AG04449 (cell line): ENCODE measurements at regions not wholly inside any gene's neighbourhood (a gene's known extent, or its start where the extent isn't known, plus 50 kb on each side); places are given as distances from the start of the nearest gene placed in this dataset.

ENCODE experiments used
- CTCF ChIA-PET: fragments of 350-600 bp; formaldehyde crosslinking; extraction: SDS; loops from one replicate; lab custom pipeline; 2021; ENCODE audit warnings: antibody characterized with exemption; lab: Yijun Ruan, JAX
- POLR2A ChIA-PET: fragments of 400-600, 350-600 bp; formaldehyde crosslinking; extraction: SDS; loops from one replicate; lab custom pipeline; 2020; ENCODE audit warnings: antibody characterized with exemption, inconsistent platforms; lab: Yijun Ruan, JAX
- DNase-seq: peaks from one replicate; pipeline ENCODE4 v3.0.0-alpha.2; 2010; ENCODE audit warnings: low read depth, low spot score
- H3K4me3 ChIP-seq: 2 replicates; pipeline ENCODE4 v1.5.1; 2011; ENCODE audit warnings: low read depth, mild to moderate bottlenecking, control low read depth, low read length
- TF ChIP-seq, protein P1 (sequence below): IDR thresholded peaks from one replicate; pipeline ENCODE4 v1.5.1; 2011; ENCODE audit warnings: mild to moderate bottlenecking, moderate library complexity, low read length, control low read depth, inconsistent platforms; ENCODE audit not compliant: insufficient read depth; ENCODE audit errors: missing control alignments

DNA sequence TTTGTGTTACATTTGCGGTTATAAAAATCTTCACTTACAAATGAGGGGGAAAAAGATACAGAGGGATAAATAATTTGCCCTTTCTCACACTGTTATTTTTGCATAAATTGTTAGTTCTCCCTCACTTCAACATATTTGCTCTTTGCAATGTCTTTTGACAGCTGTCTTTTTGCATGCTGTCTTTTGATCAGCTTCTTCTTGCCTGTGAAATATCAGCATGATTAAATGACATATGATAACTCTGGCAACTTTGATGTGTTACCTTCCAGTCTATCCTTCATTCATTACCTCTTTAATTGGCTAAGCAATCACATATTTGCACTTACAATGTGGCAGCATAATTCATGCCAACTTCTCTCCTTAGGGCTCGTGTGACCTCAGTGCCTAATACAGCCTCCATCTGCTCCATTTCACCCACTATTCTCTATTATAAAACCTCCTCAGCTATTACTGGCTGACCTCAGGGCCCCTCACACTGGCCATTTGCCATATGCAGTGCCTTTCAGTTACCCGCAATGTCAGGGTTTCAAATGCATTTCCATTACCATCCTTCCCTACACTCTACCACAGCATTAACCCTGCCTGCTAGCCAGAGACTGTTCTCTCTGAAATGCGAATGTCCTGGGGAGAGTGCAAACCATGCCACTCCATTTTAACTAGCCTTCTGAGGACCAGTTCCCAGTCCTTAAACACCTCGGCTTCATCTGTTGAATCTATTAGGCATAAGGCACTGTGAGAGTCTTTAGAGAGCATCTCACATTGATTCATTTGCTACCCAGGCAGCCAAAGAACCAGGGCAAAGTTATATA lies 1056.6 kb upstream of the CHAC2 start:
- no peak for DNase-seq
- no peak overlapping the region for H3K4me3 ChIP-seq
- ChIA-PET CTCF (no interaction called here), POLR2A (no interaction called here)
- TF ChIP-seq, protein P1, sequence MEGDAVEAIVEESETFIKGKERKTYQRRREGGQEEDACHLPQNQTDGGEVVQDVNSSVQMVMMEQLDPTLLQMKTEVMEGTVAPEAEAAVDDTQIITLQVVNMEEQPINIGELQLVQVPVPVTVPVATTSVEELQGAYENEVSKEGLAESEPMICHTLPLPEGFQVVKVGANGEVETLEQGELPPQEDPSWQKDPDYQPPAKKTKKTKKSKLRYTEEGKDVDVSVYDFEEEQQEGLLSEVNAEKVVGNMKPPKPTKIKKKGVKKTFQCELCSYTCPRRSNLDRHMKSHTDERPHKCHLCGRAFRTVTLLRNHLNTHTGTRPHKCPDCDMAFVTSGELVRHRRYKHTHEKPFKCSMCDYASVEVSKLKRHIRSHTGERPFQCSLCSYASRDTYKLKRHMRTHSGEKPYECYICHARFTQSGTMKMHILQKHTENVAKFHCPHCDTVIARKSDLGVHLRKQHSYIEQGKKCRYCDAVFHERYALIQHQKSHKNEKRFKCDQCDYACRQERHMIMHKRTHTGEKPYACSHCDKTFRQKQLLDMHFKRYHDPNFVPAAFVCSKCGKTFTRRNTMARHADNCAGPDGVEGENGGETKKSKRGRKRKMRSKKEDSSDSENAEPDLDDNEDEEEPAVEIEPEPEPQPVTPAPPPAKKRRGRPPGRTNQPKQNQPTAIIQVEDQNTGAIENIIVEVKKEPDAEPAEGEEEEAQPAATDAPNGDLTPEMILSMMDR = no peak

DNA sequence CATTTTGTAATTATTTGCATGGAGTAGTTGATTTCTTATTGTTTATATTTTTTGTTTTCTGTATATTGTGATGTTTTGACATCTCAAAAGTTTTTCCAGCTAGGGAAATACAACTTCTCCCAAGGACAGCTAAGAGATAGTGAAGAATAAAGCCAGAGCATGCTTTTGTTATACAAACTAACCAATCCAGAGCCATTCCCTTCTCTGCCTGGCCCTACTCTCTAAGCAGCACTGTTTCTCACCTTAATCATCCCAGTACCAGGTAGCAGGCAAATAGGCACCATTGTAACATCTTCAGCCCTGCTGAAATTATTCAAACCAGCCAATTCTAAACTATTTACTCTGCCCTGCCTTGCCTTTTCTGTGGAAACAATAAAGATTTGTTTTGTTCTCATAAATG lies 1063.4 kb upstream of the CHAC2 start:
- CTCF ChIA-PET = no interaction called here
- POLR2A ChIA-PET = no interaction called here
- H3K4me3 ChIP-seq = no peak overlapping the region
- TF ChIP-seq, protein P1 = no peak
- no peak for DNase-seq

DNA sequence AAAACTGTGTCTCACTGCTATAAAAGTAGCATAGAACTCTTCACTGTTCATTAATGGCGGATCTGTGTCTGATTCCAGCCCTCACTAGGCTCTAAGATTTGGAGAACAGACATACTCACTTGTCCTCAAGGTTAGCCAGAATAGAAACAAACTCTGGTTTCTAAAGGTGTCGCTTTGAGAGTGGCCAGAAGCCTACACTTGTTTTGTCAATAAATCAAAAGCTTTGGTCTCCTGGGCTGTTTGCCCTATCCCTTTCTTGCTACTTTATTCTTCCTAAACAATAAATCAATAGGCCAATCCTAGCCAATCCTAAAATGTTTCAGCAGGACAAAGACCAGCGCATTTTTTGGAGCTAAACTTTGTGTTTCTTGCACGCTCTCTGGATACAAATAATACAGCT lies 1064.6 kb upstream of the CHAC2 start:
- H3K4me3 ChIP-seq = no peak overlapping the region
- CTCF ChIA-PET = no interaction called here
- DNase-seq = no peak
- TF ChIP-seq, protein P1 = no peak
- POLR2A ChIA-PET = no interaction called here

DNA sequence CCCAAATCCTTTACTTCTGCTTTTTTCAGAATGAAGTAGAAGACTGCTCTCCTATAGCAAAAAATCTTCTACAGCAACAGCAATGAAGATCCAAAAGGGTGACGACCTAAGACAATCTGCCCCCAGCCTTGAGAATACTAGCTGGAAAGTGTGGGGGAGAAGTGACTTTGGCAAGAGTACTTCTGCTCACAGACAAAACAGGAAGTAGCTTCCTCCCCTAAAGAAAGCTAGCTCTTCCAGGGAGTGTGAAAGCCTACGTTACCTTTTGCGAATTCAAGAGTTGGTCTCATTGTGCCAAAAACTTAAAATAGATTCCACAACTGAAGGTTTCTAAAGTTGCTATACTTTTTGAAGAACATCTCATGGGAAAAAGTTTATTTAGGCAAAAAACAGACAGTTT lies 1069.2 kb upstream of the CHAC2 start:
- POLR2A ChIA-PET = no interaction called here
- TF ChIP-seq, protein P1 = no peak
- H3K4me3 ChIP-seq = no peak overlapping the region
- DNase-seq = no peak
- CTCF ChIA-PET = no interaction called here

DNA sequence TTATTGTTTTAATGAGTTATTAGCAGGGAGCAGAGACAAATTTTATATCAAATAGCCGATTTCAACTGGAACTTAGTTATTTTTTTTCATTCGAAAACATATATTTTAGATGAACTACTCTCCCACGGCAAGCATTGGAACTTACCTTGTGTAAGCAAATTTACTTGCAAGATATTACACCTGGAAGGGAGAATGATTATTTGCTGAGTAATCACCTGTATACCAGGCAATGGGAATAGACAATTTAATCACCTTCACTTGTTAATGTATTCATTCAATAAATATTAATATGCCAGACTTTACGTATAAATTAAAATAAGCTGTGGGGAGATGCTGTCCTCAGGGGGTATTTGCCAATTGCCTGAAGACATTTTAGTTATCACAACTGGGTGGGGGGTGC lies 1069.9 kb upstream of the CHAC2 start:
- CTCF ChIA-PET = no interaction called here
- POLR2A ChIA-PET = no interaction called here
- no peak overlapping the region for H3K4me3 ChIP-seq
- no peak for DNase-seq
- TF ChIP-seq, protein P1 = no peak

DNA sequence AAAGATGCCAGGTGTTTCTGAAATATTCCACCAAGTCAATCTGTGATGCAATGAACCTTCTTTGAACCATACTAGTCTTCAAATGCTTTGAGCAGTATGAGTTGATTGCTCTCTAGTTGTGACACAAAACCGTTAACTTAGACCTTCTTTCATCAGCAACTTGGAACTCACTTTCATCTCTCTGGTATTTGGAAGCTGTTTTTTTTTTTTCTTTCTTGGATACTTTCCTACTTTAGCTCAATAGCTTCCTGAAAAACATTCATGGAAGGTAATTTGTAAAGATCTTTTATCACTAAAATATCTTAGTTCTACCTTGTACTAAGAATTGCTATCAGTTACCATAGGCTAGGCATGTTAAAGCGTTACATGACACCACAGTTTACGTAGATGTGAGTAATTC lies 1071.9 kb upstream of the CHAC2 start:
- TF ChIP-seq, protein P1 = no peak
- ChIA-PET POLR2A (no interaction called here), CTCF (no interaction called here)
- H3K4me3 ChIP-seq = no peak overlapping the region
- no peak for DNase-seq
